Endodermal cell (in vitro differentiated cells): ENCODE measurements at regions not wholly inside any gene's neighbourhood (a gene's known extent, or its start where the extent isn't known, plus 50 kb on each side); places are given as distances from the start of the nearest gene placed in this dataset.
A peak's percentile ranks its signal among the peaks of the same experiment; 100 is the strongest.

ENCODE experiments used
- DNase-seq: peaks from one replicate; pipeline ENCODE4 v3.0.0-alpha.2; 2017
- H3K27ac ChIP-seq: 2 replicates; pipeline ENCODE4 v1.5.1; 2013; ENCODE audit warnings: mild to moderate bottlenecking, low read depth, low read length, moderate library complexity
- H3K27me3 ChIP-seq: 2 replicates; pipeline ENCODE4 v1.6.1; 2013; ENCODE audit warnings: mild to moderate bottlenecking, low read length, moderate library complexity; ENCODE audit not compliant: insufficient read depth, control insufficient read depth, poor library complexity, severe bottlenecking
- H3K36me3 ChIP-seq: 2 replicates; pipeline ENCODE4 v1.7.0; 2013; ENCODE audit warnings: mild to moderate bottlenecking, low read length, moderate library complexity; ENCODE audit not compliant: control insufficient read depth, insufficient read depth
- H3K4me1 ChIP-seq: one replicate; pipeline ENCODE4 v1.7.0; 2013; ENCODE audit warnings: low read length; ENCODE audit not compliant: control insufficient read depth, insufficient read depth
- H3K4me3 ChIP-seq: 2 replicates; pipeline ENCODE4 v1.5.1; 2013; ENCODE audit warnings: mild to moderate bottlenecking, low read length, moderate library complexity
- H3K9ac ChIP-seq: 2 replicates; pipeline ENCODE4 v1.6.1; 2013; ENCODE audit warnings: mild to moderate bottlenecking, low read length, moderate library complexity; ENCODE audit not compliant: poor library complexity, severe bottlenecking; ENCODE audit errors: extremely low read depth
- H3K9me3 ChIP-seq: 2 replicates; pipeline ENCODE4 v1.6.1; 2013; ENCODE audit warnings: mild to moderate bottlenecking, low read length, moderate library complexity; ENCODE audit not compliant: control insufficient read depth
- H3K27ac Mint-ChIP-seq: 2 replicates; pipeline ENCODE4 v1.8.0; 2020; ENCODE audit warnings: mixed read lengths
- H3K27me3 Mint-ChIP-seq: 2 replicates; pipeline ENCODE4 v1.8.0; 2021; ENCODE audit warnings: mild to moderate bottlenecking, mixed read lengths; ENCODE audit not compliant: insufficient read depth
- H3K36me3 Mint-ChIP-seq: 2 replicates; pipeline ENCODE4 v1.8.0; 2020; ENCODE audit warnings: low read depth, mixed read lengths
- H3K4me1 Mint-ChIP-seq: 2 replicates; pipeline ENCODE4 v1.8.0; 2020; ENCODE audit warnings: mixed read lengths
- H3K4me3 Mint-ChIP-seq: 2 replicates; pipeline ENCODE4 v1.8.0; 2020; ENCODE audit warnings: mild to moderate bottlenecking, moderate library complexity, mixed read lengths
- H3K9me3 Mint-ChIP-seq: 2 replicates; pipeline ENCODE4 v1.8.0; 2020; ENCODE audit warnings: mild to moderate bottlenecking, mixed read lengths
- CTCF ChIP-seq: fragments of 200-600 bp; sonication (generic); conservative IDR thresholded peaks from 2 replicates; pipeline ENCODE4 v1.5.0; 2021; ENCODE audit warnings: antibody characterized with exemption, mild to moderate bottlenecking
- WGBS, 2 experiments: methylation state at CpG; one replicate each; pipeline versions ENCODE4 v1.1.5 to v1.1.7; 2013; ENCODE audit warnings: missing lambda C conversion rate in 2 of 2, mixed read lengths in 1 of 2; ENCODE audit not compliant: insufficient coverage in 1 of 2, insufficient read length in 1 of 2; 5-methylcytosine and 5-hydroxymethylcytosine counted together

GRCh38 chr5:176162888-176163287, 75.3 kb upstream of the SIMC1 start:
- H3K27me3 ChIP-seq, result no peaks in the 10 kb centered on the region
- Mint-ChIP-seq H3K4me1 (peaks cover 18% of the 10 kb centered on the region), H3K27me3 (peaks cover 2% of the 10 kb centered on the region), H3K36me3 (peaks cover 20% of the 10 kb centered on the region), H3K27ac (no peak overlapping the region), H3K4me3 (no peak overlapping the region), H3K9me3 (peaks cover 9% of the 10 kb centered on the region)
- H3K4me1 ChIP-seq, result peaks cover 4% of the 10 kb centered on the region
- 87% methylated on average over 3 of the region's 4 CpGs; no CpG with 5 or more reads in 1 of the 2 experiments for WGBS, 2 experiments
- no peak for DNase-seq
- H3K27ac ChIP-seq, result no peak overlapping the region
- no peak overlapping the region for H3K9ac ChIP-seq
- peaks cover 18% of the 10 kb centered on the region for H3K9me3 ChIP-seq
- H3K4me3 ChIP-seq, result no peak overlapping the region
- TF ChIP-seq CTCF, result no peak
- peaks cover 35% of the 10 kb centered on the region for H3K36me3 ChIP-seq

GRCh38 chr5:176166427-176166826, 71.8 kb upstream of the SIMC1 start:
- Histone ChIP-seq H3K27ac (no peak overlapping the region), H3K4me1 (peaks cover 12% of the 10 kb centered on the region), H3K4me3 (no peak overlapping the region), H3K27me3 (no peaks in the 10 kb centered on the region), H3K36me3 (peaks cover 15% of the 10 kb centered on the region), H3K9me3 (peaks cover 3% of the 10 kb centered on the region), H3K9ac (no peak overlapping the region)
- peaks cover 5% of the 10 kb centered on the region for H3K36me3 Mint-ChIP-seq
- H3K27ac Mint-ChIP-seq, result no peak overlapping the region
- DNase-seq, result no peak
- no peaks in the 10 kb centered on the region for H3K9me3 Mint-ChIP-seq
- peaks cover 9% of the 10 kb centered on the region for H3K27me3 Mint-ChIP-seq
- H3K4me1 Mint-ChIP-seq, result peaks cover 44% of the 10 kb centered on the region
- 100% methylated on average over 3 of the region's 4 CpGs; no CpG with 5 or more reads in 1 of the 2 experiments for WGBS, 2 experiments
- TF ChIP-seq CTCF, result no peak
- no peak overlapping the region for H3K4me3 Mint-ChIP-seq

GRCh38 chr5:176167800-176168199, 70.4 kb upstream of the SIMC1 start:
- Mint-ChIP-seq H3K36me3 (peaks cover 5% of the 10 kb centered on the region), H3K9me3 (no peaks in the 10 kb centered on the region), H3K27ac (peak overlapping the region; percentile 26), H3K4me1 (peaks cover 51% of the 10 kb centered on the region), H3K27me3 (peaks cover 9% of the 10 kb centered on the region), H3K4me3 (no peak overlapping the region)
- H3K27me3 ChIP-seq, result no peaks in the 10 kb centered on the region
- H3K9me3 ChIP-seq, result no peaks in the 10 kb centered on the region
- H3K4me1 ChIP-seq, result peaks cover 13% of the 10 kb centered on the region
- 58 to 64% methylated on average over 6 of the region's 6 CpGs for WGBS, 2 experiments
- peaks cover 12% of the 10 kb centered on the region for H3K36me3 ChIP-seq
- DNase-seq, result no peak
- no peak overlapping the region for H3K27ac ChIP-seq
- no peak overlapping the region for H3K9ac ChIP-seq
- no peak for TF ChIP-seq CTCF
- no peak overlapping the region for H3K4me3 ChIP-seq
